CD4-positive, alpha-beta memory T cell (primary cell): ENCODE measurements at regions not wholly inside any gene's neighbourhood (a gene's known extent, or its start where the extent isn't known, plus 50 kb on each side); places are given as distances from the start of the nearest gene placed in this dataset.
A peak's percentile ranks its signal among the peaks of the same experiment; 100 is the strongest.
"Not testable (repeated sequence)": the region's sequence is repeated elsewhere in the genome, so short reads cannot be mapped to it uniquely, and the experiment has no call there.

Experiments
- CTCF ChIA-PET: fragments of 350-600 bp; sonication (Branson Sonifier 250); formaldehyde crosslinking; loops from one replicate; lab custom pipeline; 2021; ENCODE audit warnings: inconsistent platforms; ENCODE audit not compliant: partially characterized antibody; lab: Charles Lee
- POLR2A ChIA-PET: fragments of 350-600 bp; sonication (Branson Sonifier 250); formaldehyde crosslinking; loops from one replicate; lab custom pipeline; 2021; ENCODE audit not compliant: partially characterized antibody; lab: Charles Lee
- DNase-seq, 5 donors: peaks; one replicate each; pipeline versions ENCODE4 v3.0.0 to v3.0.0-alpha.2; 2020 to 2022; ENCODE audit warnings: mixed read lengths in 1 of 5
- H3K27ac ChIP-seq: one replicate; pipeline ENCODE4 v1.7.0; 2013; ENCODE audit warnings: low read depth, low read length
- H3K27me3 ChIP-seq: 2 replicates; pipeline ENCODE4 v1.7.0; 2013; ENCODE audit warnings: mild to moderate bottlenecking, low read length, moderate library complexity; ENCODE audit not compliant: insufficient read depth
- H3K36me3 ChIP-seq: 2 replicates; pipeline ENCODE4 v1.7.0; 2013; ENCODE audit warnings: mild to moderate bottlenecking, low read length, moderate library complexity; ENCODE audit not compliant: insufficient read depth
- H3K4me1 ChIP-seq: 2 replicates; pipeline ENCODE4 v1.7.0; 2013; ENCODE audit warnings: mild to moderate bottlenecking, low read length, moderate library complexity; ENCODE audit not compliant: insufficient read depth
- H3K4me3 ChIP-seq, 2 donors: one replicate each; pipeline ENCODE4 v1.7.0; 2013; ENCODE audit warnings: low read length in 2 of 2, mild to moderate bottlenecking in 1 of 2
- H3K9me3 ChIP-seq, 2 donors: one replicate each; pipeline ENCODE4 v1.7.0; 2013; ENCODE audit warnings: low read length in 2 of 2, control low read depth in 1 of 2; ENCODE audit not compliant: control insufficient read depth in 1 of 2
- H3K27ac Mint-ChIP-seq, 7 donors: one replicate each; pipeline ENCODE4 v1.8.0; 2020 to 2021; ENCODE audit warnings: mixed read lengths in 7 of 7, mild to moderate bottlenecking in 6 of 7, inconsistent platforms in 3 of 7, moderate library complexity in 3 of 7
- H3K27me3 Mint-ChIP-seq, 2 donors: one replicate each; pipeline ENCODE4 v1.8.0; 2020 to 2021; ENCODE audit warnings: mixed read lengths in 2 of 2
- H3K36me3 Mint-ChIP-seq, 2 donors: one replicate each; pipeline ENCODE4 v1.8.0; 2020 to 2021; ENCODE audit warnings: mixed read lengths in 2 of 2, inconsistent platforms in 1 of 2, mild to moderate bottlenecking in 1 of 2
- H3K4me1 Mint-ChIP-seq, 4 donors: one replicate each; pipeline ENCODE4 v1.8.0; 2020 to 2021; ENCODE audit warnings: mixed read lengths in 4 of 4, mild to moderate bottlenecking in 1 of 4
- H3K4me3 Mint-ChIP-seq, 8 donors: one replicate each; pipeline ENCODE4 v1.8.0; 2020 to 2021; ENCODE audit warnings: mixed read lengths in 8 of 8, mild to moderate bottlenecking in 7 of 8, moderate library complexity in 6 of 8, inconsistent platforms in 3 of 8
- H3K9me3 Mint-ChIP-seq, 8 donors: one replicate each; pipeline ENCODE4 v1.8.0; 2020 to 2021; ENCODE audit warnings: mixed read lengths in 8 of 8, mild to moderate bottlenecking in 5 of 8, inconsistent platforms in 3 of 8, moderate library complexity in 1 of 8
- intact Hi-C: fragments of 100-400 bp; cut with micrococcal nuclease; formaldehyde crosslinking; loops from one replicate; pipeline ENCODE4 v1.15.1; 2023

GRCh38 chr13:89514534-89515312 lies 1832.8 kb upstream of the MIR17HG start:
- no peaks in the 10 kb centered on the region for H3K27me3 ChIP-seq
- no peaks in the 10 kb centered on the region for H3K27me3 Mint-ChIP-seq
- no peak overlapping the region for H3K27ac Mint-ChIP-seq
- peaks cover 0 to 3% of the 10 kb centered on the region in 2 donors for H3K9me3 ChIP-seq
- intact Hi-C loops: no loop called here
- H3K4me3 ChIP-seq: no peak overlapping the region
- H3K27ac ChIP-seq: no peak overlapping the region
- ChIA-PET CTCF (no interaction called here), POLR2A (no interaction called here)
- no peak overlapping the region for H3K4me3 Mint-ChIP-seq
- no peak for DNase-seq
- H3K4me1 Mint-ChIP-seq: no peaks in the 10 kb centered on the region
- H3K9me3 Mint-ChIP-seq: peaks cover 2 to 26% (median 14%) of the 10 kb centered on the region in 8 donors
- H3K4me1 ChIP-seq: no peaks in the 10 kb centered on the region
- no peaks in the 10 kb centered on the region for H3K36me3 ChIP-seq
- no peaks in the 10 kb centered on the region for H3K36me3 Mint-ChIP-seq

- Mint-ChIP-seq H3K9me3 (peaks cover 2 to 23% (median 9%) of the 10 kb centered on the region in 8 donors), H3K36me3 (no peaks in the 10 kb centered on the region), H3K27ac (no peak overlapping the region), H3K4me1 (no peaks in the 10 kb centered on the region), H3K27me3 (no peaks in the 10 kb centered on the region), H3K4me3 (no peak overlapping the region)
- DNase-seq: no peak
- CTCF ChIA-PET: no interaction called here
- Histone ChIP-seq H3K4me3 (no peak overlapping the region), H3K27me3 (no peaks in the 10 kb centered on the region), H3K9me3 (peaks cover 0 to 3% of the 10 kb centered on the region in 2 donors), H3K27ac (no peak overlapping the region), H3K4me1 (no peaks in the 10 kb centered on the region), H3K36me3 (no peaks in the 10 kb centered on the region)
- POLR2A ChIA-PET: no interaction called here
- intact Hi-C loops: no loop called here
Measured at GRCh38 chr13:89515948-89516347, 1831.5 kb upstream of the MIR17HG start.

GRCh38 chr13:89518289-89519077 lies 1829.0 kb upstream of the MIR17HG start:
- H3K4me1 ChIP-seq: no peaks in the 10 kb centered on the region
- H3K27ac Mint-ChIP-seq: no peak overlapping the region
- H3K27me3 Mint-ChIP-seq: no peaks in the 10 kb centered on the region
- no peak overlapping the region for H3K27ac ChIP-seq
- H3K27me3 ChIP-seq: no peaks in the 10 kb centered on the region
- POLR2A ChIA-PET: no interaction called here
- no peak overlapping the region for H3K4me3 ChIP-seq
- no peak for DNase-seq
- peaks cover 0 to 3% of the 10 kb centered on the region in 2 donors for H3K9me3 ChIP-seq
- H3K9me3 Mint-ChIP-seq: peaks cover 0 to 20% (median 9%) of the 10 kb centered on the region in 8 donors
- intact Hi-C loops: no loop called here
- no peaks in the 10 kb centered on the region for H3K36me3 Mint-ChIP-seq
- no peak overlapping the region for H3K4me3 Mint-ChIP-seq
- CTCF ChIA-PET: no interaction called here
- no peaks in the 10 kb centered on the region for H3K4me1 Mint-ChIP-seq
- H3K36me3 ChIP-seq: no peaks in the 10 kb centered on the region

GRCh38 chr13:89520468-89520867 lies 1827.0 kb upstream of the MIR17HG start:
- intact Hi-C loops: no loop called here
- CTCF ChIA-PET: no interaction called here
- Mint-ChIP-seq H3K27ac (no peak overlapping the region), H3K4me1 (no peaks in the 10 kb centered on the region), H3K4me3 (no peak overlapping the region), H3K36me3 (no peaks in the 10 kb centered on the region), H3K27me3 (no peaks in the 10 kb centered on the region), H3K9me3 (peaks cover 3 to 20% (median 8%) of the 10 kb centered on the region in 8 donors)
- POLR2A ChIA-PET: no interaction called here
- no peaks in the 10 kb centered on the region for H3K9me3 ChIP-seq
- H3K36me3 ChIP-seq: no peaks in the 10 kb centered on the region
- no peak for DNase-seq
- no peak overlapping the region for H3K27ac ChIP-seq
- H3K4me1 ChIP-seq: no peaks in the 10 kb centered on the region
- H3K4me3 ChIP-seq: no peak overlapping the region
- no peaks in the 10 kb centered on the region for H3K27me3 ChIP-seq

- H3K4me1 ChIP-seq, POLR2A ChIA-PET, H3K27ac ChIP-seq, H3K36me3 Mint-ChIP-seq, CTCF ChIA-PET, H3K27me3 Mint-ChIP-seq, H3K4me3 Mint-ChIP-seq, H3K4me3 ChIP-seq, DNase-seq, H3K4me1 Mint-ChIP-seq, H3K36me3 ChIP-seq, H3K27ac Mint-ChIP-seq, H3K27me3 ChIP-seq, intact Hi-C loops, H3K9me3 ChIP-seq: not testable (repeated sequence)
- peaks cover 3 to 20% (median 9%) of the 10 kb centered on the region in 8 donors for H3K9me3 Mint-ChIP-seq
Measured at GRCh38 chr13:89521672-89522071, 1825.8 kb upstream of the MIR17HG start.

- CTCF ChIA-PET: no interaction called here
- H3K36me3 ChIP-seq: no peaks in the 10 kb centered on the region
- no peaks in the 10 kb centered on the region for H3K9me3 ChIP-seq
- no peak overlapping the region for H3K4me3 Mint-ChIP-seq
- peaks cover 0 to 25% (median 11%) of the 10 kb centered on the region in 8 donors for H3K9me3 Mint-ChIP-seq
- intact Hi-C loops: no loop called here
- POLR2A ChIA-PET: no interaction called here
- no peaks in the 10 kb centered on the region for H3K27me3 Mint-ChIP-seq
- no peaks in the 10 kb centered on the region for H3K4me1 ChIP-seq
- H3K4me1 Mint-ChIP-seq: no peaks in the 10 kb centered on the region
- H3K27me3 ChIP-seq: no peaks in the 10 kb centered on the region
- H3K27ac ChIP-seq: no peak overlapping the region
- no peak overlapping the region for H3K27ac Mint-ChIP-seq
- DNase-seq: no peak
- H3K36me3 Mint-ChIP-seq: no peaks in the 10 kb centered on the region
- H3K4me3 ChIP-seq: no peak overlapping the region
Measured at GRCh38 chr13:89541091-89542030, 1806.1 kb upstream of the MIR17HG start.

DNA sequence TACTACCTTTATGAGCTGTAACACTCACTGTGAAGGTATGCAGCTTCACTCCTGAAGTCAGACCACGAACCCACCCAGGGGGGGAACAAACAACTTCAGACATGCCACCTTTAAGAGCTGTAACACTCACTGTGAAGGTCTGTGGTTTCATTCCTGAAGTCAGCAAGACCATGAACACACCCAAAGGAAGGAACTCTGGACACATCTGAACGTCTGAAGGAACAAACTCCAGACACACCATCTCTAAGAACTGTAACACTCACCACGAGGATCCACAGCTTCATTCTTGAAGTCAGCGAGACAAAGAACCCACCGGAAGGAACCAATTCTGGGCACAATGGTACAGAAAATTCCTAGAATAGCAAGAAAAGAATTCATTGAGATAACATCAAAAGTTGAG lies 1796.5 kb upstream of the MIR17HG start:
- ChIA-PET POLR2A (no interaction called here), CTCF (no interaction called here)
- Histone ChIP-seq H3K9me3 (no peaks in the 10 kb centered on the region), H3K4me3 (no peak overlapping the region), H3K27me3 (no peaks in the 10 kb centered on the region), H3K27ac (no peak overlapping the region), H3K36me3 (no peaks in the 10 kb centered on the region), H3K4me1 (no peaks in the 10 kb centered on the region)
- Mint-ChIP-seq H3K36me3 (no peaks in the 10 kb centered on the region), H3K9me3 (peaks cover 0 to 21% (median 5%) of the 10 kb centered on the region in 8 donors), H3K27me3 (no peaks in the 10 kb centered on the region), H3K4me3 (no peak overlapping the region), H3K4me1 (no peaks in the 10 kb centered on the region), H3K27ac (peak overlapping the region in 1 of 7 donors; percentile 2)
- intact Hi-C loops: no loop called here
- no peak for DNase-seq
